SH-SY5Y (cell line): ENCODE measurements at regions not wholly inside any gene's neighbourhood (a gene's known extent, or its start where the extent isn't known, plus 50 kb on each side); places are given as distances from the start of the nearest gene placed in this dataset.

Source experiments
- GATA2 ChIP-seq: IDR thresholded peaks from 2 replicates; pipeline ENCODE4 v1.6.1; 2011; ENCODE audit warnings: mild to moderate bottlenecking, low read depth, low read length
- GATA3 ChIP-seq: IDR thresholded peaks from 2 replicates; pipeline ENCODE4 v1.6.1; 2011; ENCODE audit warnings: low read depth, mild to moderate bottlenecking, low read length, moderate library complexity

DNA sequence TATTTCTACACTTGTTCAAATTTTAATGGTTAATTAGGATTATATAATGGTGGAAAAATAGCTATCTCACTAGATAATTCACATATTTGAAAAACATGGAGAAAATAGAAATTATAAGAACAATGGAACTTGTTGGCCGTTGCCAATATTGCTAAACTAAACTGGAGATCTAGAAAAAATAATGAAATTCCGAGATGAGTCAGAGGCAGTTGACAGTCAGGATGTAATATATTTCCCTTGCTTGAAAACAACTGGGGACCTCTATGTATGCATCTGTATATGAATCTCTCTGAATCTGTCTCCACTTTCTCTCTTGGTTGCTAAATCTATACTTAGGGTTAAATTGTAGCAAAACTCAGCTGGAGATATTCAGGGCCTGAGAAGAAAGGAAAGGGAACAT, 1108.2 kb upstream of the GJE1 start:
- TF ChIP-seq GATA3 (no peak), GATA2 (no peak)

DNA sequence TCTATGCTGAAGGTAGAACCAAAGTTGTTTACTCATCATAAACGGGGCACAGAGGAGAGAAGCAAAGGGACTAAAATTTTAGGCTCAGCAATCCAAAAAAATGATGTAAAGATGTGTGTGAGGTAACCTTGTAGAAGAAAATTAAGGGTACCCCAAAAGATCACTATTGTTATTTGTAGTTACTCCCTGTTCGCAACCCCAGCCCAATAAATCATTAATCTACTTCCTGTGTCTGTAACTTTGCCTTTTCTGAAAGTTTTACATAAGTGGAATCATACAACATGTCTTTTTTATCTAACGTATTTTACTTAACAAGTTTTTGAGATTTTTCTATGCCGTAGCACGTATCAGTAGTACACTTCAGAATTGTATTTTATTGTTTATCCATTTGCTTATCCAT, 1114.8 kb upstream of the GJE1 start:
- TF ChIP-seq GATA3 (no peak), GATA2 (no peak)

DNA sequence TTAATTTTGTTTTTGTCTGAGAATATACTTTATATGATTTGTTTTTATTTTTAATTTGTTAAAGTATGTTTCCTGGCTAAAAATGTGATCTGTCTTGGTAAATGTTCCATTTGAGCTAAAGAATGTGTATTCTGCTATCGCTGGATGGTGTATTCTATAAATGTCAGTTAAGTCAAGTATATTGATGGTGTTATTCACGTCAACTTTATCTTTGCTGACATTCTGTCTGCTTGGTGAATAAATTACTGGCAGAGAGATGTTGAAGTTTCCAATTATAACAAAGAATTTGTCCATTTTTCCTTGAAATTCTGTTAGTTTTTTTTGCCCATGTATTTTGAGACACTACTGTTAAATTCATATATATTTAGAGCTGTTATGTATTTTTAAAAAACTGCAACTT, 1131.8 kb upstream of the GJE1 start:
- TF ChIP-seq GATA3 (no peak), GATA2 (no peak)

DNA sequence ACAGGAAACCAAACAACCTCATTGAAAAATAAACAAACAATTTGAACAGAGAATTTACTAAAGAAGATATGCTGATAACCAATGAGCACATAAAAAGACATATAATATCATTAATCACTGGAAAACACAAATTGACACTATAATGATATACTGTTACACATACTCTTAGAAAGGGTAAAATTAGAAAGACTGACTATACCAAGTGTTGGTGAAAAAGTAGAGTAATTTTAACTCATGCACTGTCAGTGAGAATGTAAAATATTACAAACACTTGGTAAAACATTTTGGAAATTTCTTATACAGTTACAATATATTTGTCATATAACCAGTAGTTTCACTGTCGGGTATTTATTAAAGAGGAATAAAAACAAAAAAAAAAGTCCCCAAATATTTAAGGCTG, 1139.2 kb upstream of the GJE1 start:
- no peak for TF ChIP-seq GATA2
- no peak for TF ChIP-seq GATA3

DNA sequence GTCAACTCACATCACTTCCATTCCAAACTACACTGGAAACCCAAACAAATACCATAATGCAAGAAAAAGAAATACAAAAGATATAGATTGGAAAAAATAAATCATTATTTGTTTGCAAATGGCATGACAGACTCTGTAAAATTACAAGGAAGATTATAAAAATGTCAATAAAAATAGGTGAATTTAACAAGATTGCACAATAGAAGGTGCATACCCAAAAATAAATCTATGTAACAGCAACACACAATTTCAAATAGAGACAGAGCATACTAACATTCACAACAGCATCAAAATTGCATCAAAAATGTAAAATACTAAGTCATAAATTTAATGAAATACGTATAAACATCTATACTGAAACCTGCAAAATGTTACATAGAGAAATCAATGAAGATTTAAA, 1140.0 kb upstream of the GJE1 start:
- TF ChIP-seq GATA2 = no peak

DNA sequence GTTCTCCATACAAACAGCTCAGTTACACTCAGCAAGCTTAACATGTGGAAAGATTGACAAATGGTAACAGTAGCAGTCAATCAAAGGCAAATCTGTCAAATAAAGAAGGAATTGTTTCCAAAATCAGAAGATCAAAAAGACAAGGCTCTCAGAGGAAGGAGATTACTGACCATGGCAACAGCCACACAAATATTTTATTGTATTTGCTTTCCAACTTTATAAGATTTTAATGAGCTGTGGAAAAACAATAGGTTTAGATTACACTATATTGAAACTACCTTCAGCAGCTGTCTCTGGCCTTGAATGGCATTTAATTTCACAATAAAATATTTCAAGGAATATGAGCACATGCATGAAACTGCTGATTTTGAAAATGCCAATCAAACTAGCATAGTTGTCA, 1143.9 kb upstream of the GJE1 start:
- TF ChIP-seq GATA3 = no peak
- no peak for TF ChIP-seq GATA2

DNA sequence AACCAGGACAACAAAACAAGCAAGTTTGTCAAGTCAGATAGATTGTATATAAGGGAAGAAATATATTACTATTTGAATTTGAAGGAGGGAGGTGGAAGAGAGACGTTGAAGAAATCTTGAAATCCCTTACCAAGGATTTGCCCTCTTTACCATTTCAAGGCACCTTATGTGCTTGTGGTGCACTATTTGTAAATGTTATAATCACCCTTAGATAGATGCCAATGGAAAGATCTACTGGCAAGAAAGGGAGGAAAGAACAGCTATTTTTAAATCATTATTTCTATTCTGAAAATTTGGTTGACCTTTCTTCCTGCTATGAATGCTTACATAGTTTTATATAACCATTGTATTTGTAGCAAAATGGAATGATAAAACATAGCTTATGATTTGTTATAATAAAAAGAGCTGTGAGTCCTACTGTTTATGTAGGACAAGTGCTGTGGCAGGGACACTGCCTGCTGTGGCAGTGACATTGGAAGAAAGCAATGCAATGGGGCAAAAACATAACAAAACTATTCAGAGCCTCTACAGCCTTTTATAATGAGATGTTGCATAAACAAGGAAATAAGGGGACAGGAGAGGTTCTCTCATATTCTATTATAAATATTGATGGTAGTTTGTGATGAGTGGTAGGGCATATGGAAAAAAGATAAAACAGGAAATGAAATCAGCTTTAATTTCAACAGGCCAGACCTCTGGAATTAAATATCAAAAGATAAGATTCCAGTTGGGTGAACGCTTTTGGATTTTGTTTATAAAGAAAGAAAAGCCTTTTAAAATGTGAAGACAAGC, 1145.2 kb upstream of the GJE1 start:
- TF ChIP-seq GATA2 (no peak), GATA3 (no peak)

DNA sequence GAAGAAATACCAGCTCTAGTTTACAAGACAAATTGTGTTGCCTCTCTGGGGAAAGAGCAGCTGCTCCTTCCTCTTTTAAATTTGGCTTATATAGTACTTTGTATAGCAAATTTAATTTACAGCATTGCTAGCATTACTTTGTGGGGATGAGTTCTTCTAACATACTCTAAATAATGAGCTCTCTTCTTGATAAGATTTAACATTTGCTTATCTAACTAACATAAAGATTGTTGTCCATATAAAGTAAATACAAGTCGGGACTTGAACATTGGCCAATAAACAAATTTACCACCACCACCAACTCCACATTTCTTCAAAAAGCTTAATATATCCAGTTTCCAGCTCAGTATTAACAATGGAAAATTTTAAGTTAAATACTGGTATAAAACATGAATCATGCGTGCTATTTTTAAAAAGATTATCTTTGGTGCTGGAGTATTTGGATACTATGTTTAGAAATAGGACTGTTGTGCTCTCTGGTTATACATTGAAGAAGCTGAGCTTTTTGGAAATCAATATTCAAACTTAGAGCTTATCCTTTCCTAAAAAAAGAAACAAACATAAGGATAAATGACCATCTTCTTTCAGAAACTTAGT, 1146.9 kb upstream of the GJE1 start:
- TF ChIP-seq GATA2 (no peak), GATA3 (no peak)

DNA sequence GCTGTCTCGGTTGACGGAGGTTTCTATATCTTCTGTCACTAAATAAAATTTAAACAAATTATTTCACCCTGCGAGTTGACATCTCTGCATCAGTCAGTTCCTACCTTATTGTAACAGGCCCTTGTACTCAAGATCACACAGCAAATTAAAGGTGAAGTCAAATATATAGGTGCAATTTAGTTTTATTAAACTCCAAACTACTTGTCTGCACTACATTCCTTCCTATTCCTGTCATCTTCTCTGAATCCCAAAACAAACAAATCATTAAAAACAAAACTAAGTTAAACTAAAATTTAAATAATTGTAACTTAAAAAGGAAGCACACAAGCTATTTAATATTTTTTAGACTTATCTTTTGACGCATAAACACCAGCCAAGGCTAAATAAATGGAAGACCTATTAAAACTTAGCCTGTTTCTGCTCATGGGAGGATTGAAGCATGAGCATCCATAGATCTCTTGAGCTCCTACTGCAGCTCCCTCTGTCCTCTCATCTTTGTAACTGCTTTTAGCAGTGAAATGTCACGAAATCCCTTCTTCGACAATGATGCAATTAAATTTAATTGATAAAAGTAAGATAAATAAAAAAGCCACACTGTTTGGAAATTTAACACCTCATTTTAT, 1152.3 kb upstream of the GJE1 start:
- no peak for TF ChIP-seq GATA2
- no peak for TF ChIP-seq GATA3

DNA sequence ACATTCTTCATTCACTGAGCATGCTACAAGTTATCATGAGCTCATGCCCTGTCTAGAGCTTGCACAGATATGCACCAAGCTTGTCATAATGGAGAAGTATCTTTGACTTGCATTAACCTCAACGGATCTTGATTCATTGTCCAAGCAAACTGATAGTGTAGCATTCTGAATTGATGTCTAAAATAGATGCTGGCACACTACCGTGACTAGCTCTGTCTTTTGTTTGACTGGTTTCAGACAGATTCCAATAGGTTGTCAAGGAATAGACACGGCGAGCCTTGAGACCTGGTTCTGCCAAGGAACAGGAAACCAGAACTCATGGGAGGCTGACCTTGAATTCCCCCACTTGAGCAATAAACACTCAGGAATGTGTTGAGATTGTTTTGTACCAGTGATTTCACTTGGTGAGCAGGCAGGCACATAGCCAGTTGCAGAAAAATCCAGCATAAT, 1153.1 kb upstream of the GJE1 start:
- TF ChIP-seq GATA3 = no peak
- TF ChIP-seq GATA2 = no peak

DNA sequence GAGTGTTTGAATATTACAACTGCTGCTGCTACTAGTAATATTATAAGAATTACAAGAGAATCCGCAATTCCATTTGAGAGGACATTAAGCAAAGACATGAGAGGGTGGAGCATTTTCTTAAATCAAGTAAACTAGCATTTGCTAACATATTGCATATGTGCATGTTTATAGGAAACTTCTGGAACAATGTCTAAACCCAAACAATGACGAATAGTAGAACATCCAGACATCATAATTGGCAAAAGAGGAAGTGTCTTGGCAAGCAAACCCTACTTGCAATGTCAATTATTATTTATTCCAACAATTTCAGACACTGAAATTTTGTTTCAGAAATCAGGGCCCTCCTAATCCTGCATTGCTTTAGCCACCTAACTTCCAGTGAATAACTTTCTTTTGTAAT, 1155.3 kb upstream of the GJE1 start:
- TF ChIP-seq GATA2 (no peak), GATA3 (no peak)

DNA sequence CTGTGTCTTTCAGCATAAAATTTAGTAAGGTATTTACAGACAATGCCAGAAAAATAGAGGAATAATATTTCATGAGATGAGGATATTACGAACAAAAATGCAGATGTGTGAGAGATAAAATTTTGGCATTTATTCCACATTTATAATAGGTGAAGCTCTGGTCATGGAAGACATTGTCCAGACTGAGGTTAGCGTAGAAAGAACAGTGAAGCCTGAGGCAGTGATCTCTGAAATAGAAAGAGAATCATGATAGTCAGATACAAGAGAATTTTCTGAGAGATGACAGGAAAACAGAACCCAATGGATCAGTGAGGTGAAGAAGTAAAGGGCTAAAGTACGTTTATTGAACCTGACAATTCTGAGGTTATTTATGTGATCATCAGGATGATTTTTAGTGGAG, 1155.9 kb upstream of the GJE1 start:
- TF ChIP-seq GATA2 (no peak), GATA3 (no peak)

DNA sequence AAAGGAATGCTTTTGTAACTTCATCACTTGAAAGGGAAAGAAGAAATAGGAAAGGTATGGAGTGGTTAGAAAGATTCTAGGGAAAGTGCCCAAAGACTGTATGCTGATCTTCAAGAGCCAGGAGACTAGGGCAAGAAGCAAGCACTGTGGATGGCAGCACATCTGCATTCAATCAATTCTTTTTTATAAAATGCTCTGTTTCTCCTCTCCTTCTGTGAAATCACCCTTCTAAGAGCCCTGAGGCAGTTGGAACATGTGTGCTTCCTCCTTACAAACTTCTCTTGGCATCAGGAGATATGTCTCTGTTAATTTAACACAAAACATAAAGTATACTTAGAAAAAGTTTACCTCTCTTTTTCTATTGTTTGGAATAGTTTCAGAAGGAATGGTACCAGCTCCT, 1162.2 kb upstream of the GJE1 start:
- TF ChIP-seq GATA3 = no peak
- no peak for TF ChIP-seq GATA2

DNA sequence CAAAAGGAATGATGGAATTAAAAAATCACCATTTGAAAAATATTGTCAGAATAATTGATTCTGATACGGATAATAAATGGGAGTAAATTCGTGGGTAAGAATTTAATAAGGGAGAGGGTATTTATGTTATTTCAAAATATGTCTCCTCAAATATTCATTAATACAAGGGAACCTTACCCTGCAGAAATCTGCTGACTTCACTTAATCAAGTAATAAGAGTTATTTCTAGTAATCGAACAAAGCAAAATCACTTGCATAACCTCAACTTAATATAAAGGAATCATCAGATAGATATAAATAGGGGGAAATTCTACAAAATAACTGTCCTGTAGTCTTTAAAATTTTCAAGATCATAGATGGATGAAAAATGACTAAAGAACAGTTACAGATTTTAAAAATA, 1164.7 kb upstream of the GJE1 start:
- no peak for TF ChIP-seq GATA2
- no peak for TF ChIP-seq GATA3

DNA sequence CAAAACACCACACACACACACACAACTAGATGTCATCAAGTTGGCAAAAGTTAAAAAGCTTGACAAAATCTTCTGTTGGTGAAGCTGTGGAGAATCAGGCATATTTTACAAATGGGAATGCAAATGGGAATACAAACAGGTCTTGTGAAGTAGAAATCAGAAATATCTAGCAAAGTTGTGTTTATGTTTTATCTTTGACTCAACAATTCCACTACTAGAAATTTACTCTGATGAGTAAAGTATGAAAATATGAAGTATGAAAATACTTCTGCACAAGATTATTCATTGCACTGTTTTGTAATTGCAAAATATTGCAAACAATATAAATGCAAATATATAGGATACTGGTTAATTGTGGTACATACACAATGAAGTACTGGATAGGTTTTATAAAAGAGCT, 1166.0 kb upstream of the GJE1 start:
- TF ChIP-seq GATA2 (no peak), GATA3 (no peak)
